ENCODE measurements at regions not wholly inside any gene's neighbourhood (a gene's known extent, or its start where the extent isn't known, plus 50 kb on each side); places are given as distances from the start of the nearest gene placed in this dataset.

DNA sequence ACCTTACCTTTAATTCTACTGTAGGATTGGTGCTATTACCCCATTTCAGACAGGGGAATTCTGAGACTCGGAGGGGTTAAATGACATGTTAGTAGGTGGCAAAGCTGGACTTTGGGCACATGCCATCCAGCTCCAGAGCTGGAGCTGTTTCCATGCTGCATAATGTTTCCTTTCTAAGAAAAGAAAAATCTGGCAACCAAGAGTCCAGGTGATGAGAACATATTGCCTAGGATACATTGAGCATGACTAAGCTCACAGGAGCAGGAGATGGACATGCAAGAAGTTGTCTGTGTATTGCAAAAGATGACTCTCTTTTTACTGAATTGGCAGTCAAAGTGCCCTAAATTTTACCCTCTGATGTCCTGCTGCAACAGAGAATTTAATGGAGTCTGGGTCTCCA is 150.8 kb upstream of the SYT13 start:
- CTCF ChIA-PET: no interaction called here
- intact Hi-C loops (cut with micrococcal nuclease; ENCODE audit: unreplicated experiment): no loop called here
- Histone ChIP-seq H3K4me1 (ENCODE audit: control insufficient read depth, insufficient read depth, low read length) (no peaks in the 10 kb centered on the region), H3K36me3 (ENCODE audit: control insufficient read depth, insufficient read depth, low read length) (no peaks in the 10 kb centered on the region), H3K9me3 (ENCODE audit: control insufficient read depth, insufficient read depth, low read depth, low read length) (no peaks in the 10 kb centered on the region), H3K27me3 (ENCODE audit: control insufficient read depth, insufficient read depth, low read length) (peaks cover 21% of the 10 kb centered on the region), H3K27ac (ENCODE audit: low read length) (no peak overlapping the region), H3K4me3 (ENCODE audit: low read depth in 2 of 2, low read length in 2 of 2) (no peak overlapping the region)
- ATAC-seq: no peak
- no peak for DNase-seq (ENCODE audit: low read depth, low spot score)
- POLR2A ChIA-PET: no interaction called here
- no TSS peak for BruUV-seq (replicated peaks)
- TF ChIP-seq POLR2AphosphoS5 (IDR thresholded peaks at IDR 0.05; ENCODE audit: low read depth, low read length) (no peak), TCF7L2 (IDR thresholded peaks at IDR 0.05; ENCODE audit: low read depth, low read length) (no peak), SIN3A (IDR thresholded peaks at IDR 0.05; ENCODE audit: borderline replicate concordance, insufficient read depth, low read depth, low read length) (no peak)
- TF ChIP-seq, protein P1, sequence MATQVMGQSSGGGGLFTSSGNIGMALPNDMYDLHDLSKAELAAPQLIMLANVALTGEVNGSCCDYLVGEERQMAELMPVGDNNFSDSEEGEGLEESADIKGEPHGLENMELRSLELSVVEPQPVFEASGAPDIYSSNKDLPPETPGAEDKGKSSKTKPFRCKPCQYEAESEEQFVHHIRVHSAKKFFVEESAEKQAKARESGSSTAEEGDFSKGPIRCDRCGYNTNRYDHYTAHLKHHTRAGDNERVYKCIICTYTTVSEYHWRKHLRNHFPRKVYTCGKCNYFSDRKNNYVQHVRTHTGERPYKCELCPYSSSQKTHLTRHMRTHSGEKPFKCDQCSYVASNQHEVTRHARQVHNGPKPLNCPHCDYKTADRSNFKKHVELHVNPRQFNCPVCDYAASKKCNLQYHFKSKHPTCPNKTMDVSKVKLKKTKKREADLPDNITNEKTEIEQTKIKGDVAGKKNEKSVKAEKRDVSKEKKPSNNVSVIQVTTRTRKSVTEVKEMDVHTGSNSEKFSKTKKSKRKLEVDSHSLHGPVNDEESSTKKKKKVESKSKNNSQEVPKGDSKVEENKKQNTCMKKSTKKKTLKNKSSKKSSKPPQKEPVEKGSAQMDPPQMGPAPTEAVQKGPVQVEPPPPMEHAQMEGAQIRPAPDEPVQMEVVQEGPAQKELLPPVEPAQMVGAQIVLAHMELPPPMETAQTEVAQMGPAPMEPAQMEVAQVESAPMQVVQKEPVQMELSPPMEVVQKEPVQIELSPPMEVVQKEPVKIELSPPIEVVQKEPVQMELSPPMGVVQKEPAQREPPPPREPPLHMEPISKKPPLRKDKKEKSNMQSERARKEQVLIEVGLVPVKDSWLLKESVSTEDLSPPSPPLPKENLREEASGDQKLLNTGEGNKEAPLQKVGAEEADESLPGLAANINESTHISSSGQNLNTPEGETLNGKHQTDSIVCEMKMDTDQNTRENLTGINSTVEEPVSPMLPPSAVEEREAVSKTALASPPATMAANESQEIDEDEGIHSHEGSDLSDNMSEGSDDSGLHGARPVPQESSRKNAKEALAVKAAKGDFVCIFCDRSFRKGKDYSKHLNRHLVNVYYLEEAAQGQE (IDR thresholded peaks at IDR 0.05; ENCODE audit: insufficient read depth in 1 of 2, low read depth in 2 of 2, low read length in 1 of 2): no peak
- TF ChIP-seq, protein P2, sequence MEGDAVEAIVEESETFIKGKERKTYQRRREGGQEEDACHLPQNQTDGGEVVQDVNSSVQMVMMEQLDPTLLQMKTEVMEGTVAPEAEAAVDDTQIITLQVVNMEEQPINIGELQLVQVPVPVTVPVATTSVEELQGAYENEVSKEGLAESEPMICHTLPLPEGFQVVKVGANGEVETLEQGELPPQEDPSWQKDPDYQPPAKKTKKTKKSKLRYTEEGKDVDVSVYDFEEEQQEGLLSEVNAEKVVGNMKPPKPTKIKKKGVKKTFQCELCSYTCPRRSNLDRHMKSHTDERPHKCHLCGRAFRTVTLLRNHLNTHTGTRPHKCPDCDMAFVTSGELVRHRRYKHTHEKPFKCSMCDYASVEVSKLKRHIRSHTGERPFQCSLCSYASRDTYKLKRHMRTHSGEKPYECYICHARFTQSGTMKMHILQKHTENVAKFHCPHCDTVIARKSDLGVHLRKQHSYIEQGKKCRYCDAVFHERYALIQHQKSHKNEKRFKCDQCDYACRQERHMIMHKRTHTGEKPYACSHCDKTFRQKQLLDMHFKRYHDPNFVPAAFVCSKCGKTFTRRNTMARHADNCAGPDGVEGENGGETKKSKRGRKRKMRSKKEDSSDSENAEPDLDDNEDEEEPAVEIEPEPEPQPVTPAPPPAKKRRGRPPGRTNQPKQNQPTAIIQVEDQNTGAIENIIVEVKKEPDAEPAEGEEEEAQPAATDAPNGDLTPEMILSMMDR (IDR thresholded peaks at IDR 0.05): no peak
- in situ Hi-C loops (cut with HindIII; ENCODE audit: low pct_unique_long_range_greater_than_20kb, low sequenced_read_pairs): no loop called here

DNA sequence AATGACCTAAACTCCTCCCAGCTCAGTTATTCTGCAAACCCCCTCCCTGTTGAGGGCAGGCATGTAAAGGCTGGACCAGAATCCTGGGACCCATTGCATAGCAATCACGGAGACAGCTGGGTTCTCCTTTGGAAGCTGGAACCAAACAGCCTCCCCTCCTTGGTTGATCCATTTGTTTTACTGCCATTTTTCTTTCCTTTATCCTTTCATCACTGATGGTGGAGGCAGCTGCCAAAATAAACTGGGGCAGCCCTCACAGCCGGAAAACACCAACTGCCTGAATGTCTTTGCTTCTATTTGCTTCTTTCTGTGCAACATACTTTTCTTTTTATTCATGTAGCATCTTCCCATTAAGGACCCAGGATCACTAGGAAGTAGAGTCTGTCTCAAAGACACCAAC is 150.0 kb upstream of the SYT13 start:
- Histone ChIP-seq H3K4me1 (ENCODE audit: control insufficient read depth, insufficient read depth, low read length) (no peaks in the 10 kb centered on the region), H3K36me3 (ENCODE audit: control insufficient read depth, insufficient read depth, low read length) (no peaks in the 10 kb centered on the region)
- in situ Hi-C loops (cut with HindIII; ENCODE audit: low pct_unique_long_range_greater_than_20kb, low sequenced_read_pairs): no loop called here

More for the DNA sequence above, 150.0 kb upstream of the SYT13 start:
- Histone ChIP-seq H3K27me3 (ENCODE audit: control insufficient read depth, insufficient read depth, low read length) (peaks cover 22% of the 10 kb centered on the region), H3K4me3 (ENCODE audit: low read depth in 2 of 2, low read length in 2 of 2) (no peak overlapping the region), H3K27ac (ENCODE audit: low read length) (no peak overlapping the region), H3K9me3 (ENCODE audit: control insufficient read depth, insufficient read depth, low read depth, low read length) (no peaks in the 10 kb centered on the region)
- ATAC-seq (no peak), DNase-seq (ENCODE audit: low read depth, low spot score) (no peak)
- ChIA-PET CTCF (no interaction called here), POLR2A (no interaction called here)
- TF ChIP-seq, protein P2 (IDR thresholded peaks at IDR 0.05): no peak
- TF ChIP-seq, protein P1 (IDR thresholded peaks at IDR 0.05; ENCODE audit: insufficient read depth in 1 of 2, low read depth in 2 of 2, low read length in 1 of 2): no peak
- TF ChIP-seq SIN3A (IDR thresholded peaks at IDR 0.05; ENCODE audit: borderline replicate concordance, insufficient read depth, low read depth, low read length) (no peak), POLR2AphosphoS5 (IDR thresholded peaks at IDR 0.05; ENCODE audit: low read depth, low read length) (no peak), TCF7L2 (IDR thresholded peaks at IDR 0.05; ENCODE audit: low read depth, low read length) (no peak)
- no TSS peak for BruUV-seq (replicated peaks)
- intact Hi-C loops (cut with micrococcal nuclease; ENCODE audit: unreplicated experiment): no loop called here

Data from Panc1 (cell line).